HG03280 (cell line): ENCODE measurements at regions not wholly inside any gene's neighbourhood (a gene's known extent, or its start where the extent isn't known, plus 50 kb on each side); places are given as distances from the start of the nearest gene placed in this dataset.

ENCODE experiments used
- ATAC-seq: cut with Tn5 transposase; IDR thresholded peaks from one replicate; pipeline ENCODE4 v1.9.1; 2021; ENCODE audit warnings: mild to moderate bottlenecking, moderate library complexity; ENCODE audit not compliant: unreplicated experiment

DNA sequence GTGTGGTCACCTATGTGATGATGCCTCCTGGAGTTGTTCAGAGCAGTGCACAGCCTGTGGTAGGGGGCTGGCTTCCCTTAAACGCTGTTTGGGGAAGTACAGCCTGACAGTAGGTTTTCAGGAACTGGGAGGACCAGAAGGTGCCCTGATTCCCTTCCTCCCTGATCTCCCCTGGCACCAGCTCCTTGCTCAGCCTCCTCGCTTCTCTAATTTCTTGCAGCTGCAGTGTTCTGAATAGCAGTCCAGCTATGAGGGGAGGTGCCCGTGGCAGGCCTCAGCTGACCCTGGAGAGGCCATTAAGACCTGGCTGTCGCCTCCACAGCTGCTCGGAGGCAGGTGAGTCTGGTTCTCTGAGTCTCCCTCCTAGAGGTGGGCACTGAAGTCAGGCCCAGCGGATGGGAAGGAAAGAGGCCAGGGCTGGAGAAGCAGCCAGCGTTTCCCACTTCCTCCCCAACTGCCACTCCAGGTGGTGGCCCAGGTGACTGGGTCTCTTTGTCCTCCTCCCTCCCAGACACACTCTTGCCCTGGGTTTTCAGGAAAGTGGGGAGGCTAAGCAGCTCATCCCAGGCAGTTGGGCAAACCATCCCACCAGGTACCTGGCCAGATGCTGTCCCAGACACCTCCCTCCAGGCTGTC is 52.0 kb upstream of the RPL11 start:
- no peak for ATAC-seq

DNA sequence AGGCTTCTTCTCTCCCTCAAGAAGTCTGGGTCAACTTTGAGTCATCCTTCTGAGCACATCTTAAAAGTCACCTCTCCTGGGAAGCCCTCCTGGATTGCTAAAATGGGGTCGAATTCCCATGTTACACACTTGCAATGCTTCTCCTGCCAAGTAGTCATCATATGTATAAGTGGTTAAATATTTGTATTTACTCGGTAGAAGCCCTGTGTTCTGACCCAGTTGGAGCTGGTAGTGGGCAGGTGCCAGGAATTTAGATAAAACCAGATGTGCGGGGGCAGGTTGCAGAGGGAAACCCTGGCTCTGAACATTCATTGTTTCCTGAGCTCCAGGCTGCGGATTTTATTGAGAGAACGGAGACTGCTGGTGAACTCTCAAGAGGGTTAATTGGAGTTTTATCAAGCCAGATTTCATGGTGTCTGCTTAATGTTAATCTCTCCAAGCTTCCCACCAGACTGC is 52.8 kb upstream of the RPL11 start:
- ATAC-seq, result no peak

DNA sequence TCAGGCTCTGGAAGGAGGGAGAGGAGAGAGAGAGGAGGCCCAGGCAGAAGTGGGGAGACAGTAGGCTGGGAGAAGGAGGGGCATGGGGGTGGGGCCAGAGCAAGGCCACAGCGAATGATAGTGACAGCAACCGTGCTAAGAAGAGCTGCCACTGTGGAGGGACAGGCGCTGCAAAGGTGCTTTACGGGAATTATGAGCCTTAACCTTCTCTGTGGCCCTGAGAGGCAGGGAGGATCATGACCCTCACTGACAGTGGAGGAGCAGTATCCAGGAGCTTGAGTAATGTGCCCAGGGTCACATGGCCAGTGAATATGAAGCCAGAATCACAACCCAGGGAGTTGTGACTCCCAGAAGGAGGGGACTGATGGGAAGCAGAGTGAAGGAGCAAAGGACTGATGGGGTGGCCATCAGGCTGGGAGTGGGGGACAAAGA is 53.4 kb upstream of the RPL11 start:
- no peak for ATAC-seq

DNA sequence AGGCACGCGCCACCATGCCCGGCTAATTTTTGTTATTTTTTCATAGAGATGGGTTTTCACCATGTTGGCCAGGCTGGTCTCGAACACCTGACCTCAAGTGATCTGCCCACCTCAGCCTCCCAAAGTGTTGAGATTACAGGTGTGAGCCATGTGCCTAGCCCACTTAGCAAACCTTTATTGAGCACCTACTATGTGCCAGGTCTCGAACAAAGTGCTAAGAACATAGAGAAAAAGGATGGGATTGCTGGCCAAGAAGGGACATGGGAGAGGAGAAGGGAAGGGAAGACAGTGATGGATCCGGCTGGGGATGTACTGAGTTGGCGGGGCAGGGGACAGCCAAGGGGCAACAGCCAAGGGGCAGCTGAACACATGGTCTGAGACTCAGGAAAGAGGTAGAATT is 55.6 kb upstream of the RPL11 start:
- ATAC-seq, result no peak

DNA sequence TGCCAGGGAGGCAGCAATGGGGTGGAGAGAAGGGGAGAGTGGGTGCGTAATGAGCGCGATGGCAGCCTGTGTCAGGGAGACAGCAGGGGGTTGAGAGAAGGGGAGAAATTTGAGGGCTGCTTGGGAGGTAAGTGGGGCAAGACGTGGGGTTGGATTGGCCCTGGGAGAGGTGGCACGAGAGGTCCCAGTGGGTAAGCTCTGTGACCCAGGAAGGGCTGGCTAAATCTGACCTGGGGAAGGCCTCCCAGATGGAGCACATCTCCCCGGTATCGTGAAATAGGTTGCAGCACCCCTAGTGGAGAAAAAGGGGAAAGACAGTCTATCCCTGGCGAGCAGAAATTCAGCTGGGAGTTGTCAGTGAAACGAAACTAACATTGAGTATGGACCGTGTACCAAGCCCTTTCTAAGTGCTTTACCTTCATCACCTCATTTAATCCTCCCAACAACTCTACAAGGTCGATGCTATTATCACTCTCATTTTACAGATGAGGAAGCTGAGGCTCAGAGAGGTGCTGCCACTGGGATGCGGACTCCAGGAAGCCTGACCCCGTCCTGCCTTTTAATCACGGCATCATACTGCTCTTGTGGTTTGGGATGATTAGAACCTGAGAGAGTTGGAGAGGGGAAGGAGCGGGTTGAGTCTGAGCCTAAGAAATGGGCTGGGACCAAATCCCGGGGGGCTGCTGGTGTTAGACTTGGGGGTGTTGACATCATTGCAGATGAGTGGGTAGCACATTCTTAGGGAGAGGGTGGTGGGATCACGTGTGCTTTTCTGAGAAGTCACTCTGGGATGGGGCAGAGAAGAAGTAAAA is 56.6 kb upstream of the RPL11 start:
- no peak for ATAC-seq

DNA sequence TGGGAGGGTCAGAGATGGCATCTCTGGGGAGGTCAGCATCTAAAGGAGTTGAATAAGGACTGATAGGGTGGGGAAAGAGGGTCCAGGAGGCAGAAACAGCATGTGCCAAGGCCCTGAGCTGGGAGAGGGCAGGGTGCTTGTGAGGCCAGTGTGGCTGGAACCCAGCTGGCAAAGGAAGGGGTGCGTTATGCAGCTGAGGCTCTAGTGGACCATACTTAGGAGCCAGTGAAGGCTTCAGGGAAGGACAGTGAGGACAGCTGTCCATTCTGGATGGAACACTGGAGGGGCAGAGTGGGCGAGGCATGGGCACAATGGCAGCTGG is 57.1 kb upstream of the RPL11 start:
- ATAC-seq, result no peak

DNA sequence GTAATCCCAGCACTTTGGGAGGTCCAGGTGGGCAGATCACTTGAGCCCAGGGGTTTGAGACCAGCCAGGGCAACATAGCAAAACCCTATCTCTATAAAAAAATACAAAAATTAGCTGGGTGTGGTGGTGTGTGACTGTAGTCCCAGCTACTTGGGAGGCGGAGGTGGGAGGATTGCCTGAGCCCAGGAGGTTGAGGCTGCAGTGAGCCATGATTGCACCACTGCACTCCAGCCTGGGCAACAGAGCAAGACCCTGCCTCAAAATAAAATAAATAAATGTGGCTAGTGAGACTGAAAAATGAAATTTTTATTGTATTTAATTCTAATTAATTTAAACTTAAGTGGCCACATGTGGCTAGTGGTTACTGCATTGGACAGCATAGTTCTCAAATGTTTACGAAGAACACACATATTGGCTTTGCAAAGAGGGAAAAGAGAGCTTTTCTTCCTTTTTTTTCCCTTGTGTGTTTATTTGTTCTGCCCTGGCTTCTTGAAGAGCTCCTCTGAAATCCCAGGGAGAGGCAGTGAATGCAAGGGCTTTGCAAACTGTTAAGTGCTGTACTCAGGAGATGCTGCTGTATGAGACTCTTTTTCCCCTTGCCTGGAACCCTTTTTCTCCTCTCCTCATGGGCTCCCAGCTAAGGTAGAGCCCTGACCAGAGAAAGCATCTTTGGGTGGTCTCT is 59.0 kb upstream of the RPL11 start:
- ATAC-seq, result no peak

DNA sequence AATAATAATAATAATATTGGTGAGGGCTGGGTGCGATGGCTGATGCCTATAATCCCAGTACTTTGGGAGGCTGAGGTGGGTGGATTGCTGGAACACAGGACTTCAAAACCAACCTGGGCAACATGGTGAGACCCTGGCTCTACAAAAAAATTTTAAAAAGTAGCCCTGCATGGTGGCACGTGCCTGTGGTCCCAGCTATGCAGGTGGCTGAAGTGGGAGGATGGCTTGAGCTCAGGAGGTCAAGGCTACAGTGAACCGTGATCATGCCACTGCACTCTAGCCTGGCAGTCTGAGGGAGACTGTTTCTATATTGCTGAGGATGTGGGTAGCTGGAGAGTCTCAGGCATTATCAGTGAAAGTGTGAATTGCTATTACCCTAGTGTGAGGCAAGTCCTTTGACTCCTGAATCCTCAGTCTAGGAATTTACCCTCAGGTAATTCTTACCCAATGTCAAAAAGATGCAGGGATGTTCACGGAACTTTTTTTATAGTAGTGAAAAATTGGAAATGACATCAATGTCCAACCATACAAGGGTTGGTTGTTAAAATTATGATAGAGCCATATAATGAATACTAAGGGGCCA is 61.8 kb upstream of the RPL11 start:
- no peak for ATAC-seq

DNA sequence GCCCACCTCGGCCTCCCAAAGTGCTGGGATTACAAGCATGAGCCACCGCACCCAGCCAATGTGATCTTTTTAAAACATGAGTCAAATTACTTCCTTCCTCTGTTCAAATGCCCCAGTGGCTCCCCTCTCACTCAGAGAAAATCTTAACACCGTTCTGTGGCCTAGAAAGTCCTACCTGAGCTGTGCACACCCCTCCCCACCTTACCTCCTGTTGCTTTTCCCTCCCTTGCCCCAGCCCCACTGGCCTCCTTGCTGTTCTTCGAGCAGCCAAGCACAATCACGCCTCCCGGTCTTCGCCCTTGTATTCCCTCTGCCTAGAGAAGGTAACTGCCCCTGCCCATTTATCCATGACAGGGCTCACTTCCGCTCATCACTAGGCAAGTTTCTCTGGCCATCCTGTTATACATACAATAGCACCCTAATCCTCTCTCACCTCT is 62.6 kb upstream of the RPL11 start:
- no peak for ATAC-seq

DNA sequence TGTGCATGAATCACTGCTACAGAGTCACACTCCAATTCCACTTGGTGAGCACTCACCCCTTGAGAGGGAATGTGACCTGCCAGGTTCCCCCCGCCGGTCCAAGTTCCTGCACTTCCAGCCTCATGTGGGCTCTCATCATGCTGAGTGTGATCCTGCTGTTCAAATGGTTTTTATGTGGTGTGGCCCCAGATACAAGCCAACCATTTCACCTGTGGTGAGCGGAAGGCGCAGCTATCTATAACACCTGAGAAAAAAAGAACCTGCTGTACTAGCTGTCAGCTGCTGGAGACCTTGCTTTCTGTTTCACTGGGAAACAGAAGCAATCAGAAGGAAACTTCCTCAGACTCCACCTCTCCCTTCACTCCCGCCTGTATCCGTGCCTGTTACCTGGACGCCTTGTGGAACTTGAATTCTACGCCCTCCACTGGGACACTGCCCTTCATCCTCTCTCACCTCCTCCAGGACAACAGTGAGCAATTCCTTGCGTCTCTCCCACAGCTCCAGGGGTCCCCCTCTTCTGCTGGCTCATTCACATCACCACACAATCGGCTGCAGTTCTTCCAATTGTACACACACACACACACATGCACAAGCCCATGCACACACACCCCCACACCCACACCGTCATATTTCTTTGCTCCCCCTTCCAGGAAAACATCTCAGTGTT is 64.4 kb upstream of the RPL11 start:
- no peak for ATAC-seq

DNA sequence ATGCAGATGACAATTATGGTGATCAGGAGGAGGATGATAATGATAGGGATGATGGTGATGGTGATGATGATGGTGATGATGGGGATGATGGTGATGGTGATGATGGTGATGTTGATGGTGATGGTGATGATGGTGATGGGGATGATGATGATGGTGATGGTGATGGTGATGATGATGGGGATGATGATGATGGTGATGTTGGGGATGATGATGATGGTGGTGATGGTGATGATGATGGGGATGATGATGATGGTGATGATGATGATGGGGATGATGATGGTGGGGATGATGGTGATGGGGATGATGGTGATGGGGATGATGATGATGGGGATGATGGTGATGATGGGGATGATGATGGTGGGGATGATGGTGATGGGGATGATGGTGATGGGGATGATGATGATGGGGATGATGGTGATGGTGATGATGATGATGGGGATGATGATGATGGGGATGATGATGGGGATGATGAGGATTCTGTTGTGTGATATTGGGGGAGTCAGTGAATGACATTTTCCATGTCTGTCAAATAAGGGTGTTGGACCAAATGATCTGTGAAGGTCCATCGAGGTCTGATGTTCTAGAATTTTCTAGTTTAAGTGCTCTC is 65.6 kb upstream of the RPL11 start:
- no peak for ATAC-seq

DNA sequence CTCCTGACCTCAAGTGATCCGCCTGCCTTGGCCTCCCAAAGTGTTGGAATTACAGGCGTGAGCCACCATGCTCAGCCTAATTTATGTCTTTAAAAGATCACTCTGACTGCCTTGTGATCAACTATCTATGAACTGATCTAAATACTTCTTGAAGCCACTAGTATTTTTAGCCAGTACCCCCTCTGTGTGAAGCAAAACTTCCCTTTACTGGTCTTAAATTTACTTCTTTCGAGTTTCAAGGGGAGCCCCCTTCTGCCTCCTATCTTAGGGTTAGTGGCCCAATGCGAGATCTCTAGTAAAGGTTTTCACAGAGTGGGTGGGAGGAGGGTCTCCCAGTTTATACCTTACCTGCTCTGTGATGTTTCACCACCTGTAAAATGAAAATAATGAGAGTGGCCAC is 66.1 kb upstream of the RPL11 start:
- ATAC-seq, result no peak

DNA sequence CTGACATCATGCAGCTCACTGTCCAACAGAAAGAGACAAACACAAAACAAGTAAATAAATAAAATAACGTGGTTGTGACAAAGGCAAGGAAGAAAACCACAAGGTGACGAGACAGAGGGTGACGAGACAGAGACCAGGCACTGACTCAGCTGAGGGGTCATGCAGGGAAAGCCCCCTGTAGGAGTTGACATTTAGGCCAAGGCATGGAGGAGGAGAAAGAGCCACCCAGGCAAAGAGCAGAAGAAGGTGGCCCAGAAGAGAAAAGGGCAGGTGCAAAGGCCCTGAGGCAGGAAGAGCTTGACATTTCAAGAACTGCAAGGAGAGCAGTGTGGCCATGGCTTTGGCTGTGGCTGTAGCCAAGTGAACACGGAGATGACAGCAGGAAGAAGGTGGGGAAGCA is 65.1 kb upstream of the ID3 start:
- no peak for ATAC-seq

DNA sequence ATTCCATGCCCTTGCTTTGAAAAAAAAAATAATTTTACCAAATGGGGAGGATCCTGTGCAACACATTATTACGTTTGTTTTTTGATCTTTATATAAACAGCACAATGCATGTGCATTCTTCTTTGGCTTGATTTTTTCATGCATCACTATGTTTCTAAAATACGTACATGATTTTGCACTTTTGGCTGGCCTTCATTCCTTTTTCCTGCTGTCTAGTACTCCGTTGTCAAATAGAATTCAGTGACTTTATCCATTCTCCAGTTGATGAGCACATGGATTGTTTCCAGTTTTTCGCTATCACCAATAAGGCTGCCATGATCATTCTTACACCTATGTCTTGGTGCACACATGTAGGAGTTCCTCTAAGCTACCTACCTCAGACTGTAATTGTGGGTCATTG is 63.0 kb upstream of the ID3 start:
- no peak for ATAC-seq

DNA sequence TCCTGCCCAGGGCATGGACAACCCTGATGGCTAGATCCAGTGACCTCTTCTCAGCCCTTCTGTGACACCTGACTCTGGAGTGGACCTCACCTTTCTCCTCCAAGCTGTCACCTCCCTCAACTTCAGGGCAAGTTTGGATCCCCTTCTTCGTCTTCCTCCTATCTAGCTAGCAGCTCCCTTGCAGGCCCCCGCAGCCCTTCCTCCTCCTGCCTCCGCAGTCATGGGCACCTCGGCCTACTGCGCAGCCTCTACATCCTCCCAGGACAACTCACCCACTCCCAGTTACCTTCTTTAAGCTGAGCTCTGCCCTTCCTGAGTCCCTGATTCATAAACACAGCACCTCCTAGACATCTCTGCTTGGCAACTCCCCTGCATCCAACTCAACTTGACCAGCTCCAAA is 61.3 kb upstream of the ID3 start:
- ATAC-seq, result no peak

DNA sequence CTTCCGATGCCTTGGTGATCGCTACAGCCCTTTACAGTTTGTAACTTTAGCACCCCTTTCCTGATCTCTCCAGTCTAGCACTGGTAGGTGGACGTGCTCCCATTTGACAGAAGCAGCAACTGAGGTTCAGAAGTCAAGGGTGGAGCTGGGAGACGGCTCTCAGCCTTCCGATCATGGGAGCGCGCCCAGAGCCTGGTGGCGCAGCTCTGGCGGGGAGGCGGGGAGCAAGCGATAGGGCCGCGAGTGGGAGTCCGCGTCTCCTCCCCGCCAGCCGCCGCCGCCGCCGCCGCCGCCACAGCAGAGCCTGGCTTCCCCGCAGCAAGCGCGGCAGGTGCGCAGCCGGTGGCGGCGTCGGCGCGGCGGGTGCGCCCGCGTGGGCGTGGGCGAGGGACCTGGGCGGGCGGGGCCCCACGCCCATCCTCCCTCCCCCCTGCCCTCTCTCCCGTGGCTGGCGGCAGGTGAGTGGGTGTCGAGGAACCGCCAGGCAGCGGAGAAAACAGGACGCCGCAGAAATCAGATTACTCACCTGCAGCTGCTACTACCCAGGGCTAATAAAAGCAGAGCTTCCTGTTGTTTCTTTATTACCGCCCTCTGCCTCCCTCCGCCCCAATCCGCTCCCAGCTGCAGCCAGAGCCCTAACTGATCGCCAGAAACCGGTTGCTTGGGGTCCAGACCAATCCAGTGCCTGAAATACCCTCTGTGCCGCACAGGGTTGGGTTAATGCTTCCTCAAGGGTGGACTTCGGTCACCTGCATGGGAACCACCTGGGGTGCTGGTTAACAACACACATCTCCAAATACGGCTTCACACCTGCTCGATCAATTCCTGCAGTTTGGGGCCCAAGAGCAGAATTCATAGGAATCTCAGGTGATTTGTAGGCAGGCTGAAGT is 60.2 kb upstream of the ID3 start:
- ATAC-seq, result peak; percentile 57

DNA sequence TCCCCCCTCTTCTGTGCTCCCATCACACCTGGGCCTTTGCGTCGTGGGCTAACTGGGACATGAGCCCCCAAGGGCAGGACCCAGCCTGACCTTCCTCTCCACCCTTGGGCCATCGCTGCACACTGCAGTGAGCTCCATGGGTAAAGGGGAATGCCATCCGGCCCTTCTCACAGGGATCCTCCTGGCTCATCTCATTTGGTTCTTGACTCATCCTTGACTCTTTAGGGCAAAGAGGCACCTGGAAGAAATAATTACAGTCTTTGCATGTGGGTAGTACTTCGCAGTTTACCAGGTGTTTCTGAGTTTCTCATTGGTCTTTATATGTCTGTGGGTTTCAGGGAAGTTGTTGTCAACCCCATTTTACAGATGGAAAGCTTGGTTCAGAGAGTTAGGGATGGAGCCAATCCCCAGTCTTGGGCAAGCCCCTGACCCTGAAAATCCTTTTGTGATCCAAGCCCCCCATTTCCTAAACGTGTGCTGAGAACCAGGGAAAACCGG is 59.3 kb upstream of the ID3 start:
- no peak for ATAC-seq

DNA sequence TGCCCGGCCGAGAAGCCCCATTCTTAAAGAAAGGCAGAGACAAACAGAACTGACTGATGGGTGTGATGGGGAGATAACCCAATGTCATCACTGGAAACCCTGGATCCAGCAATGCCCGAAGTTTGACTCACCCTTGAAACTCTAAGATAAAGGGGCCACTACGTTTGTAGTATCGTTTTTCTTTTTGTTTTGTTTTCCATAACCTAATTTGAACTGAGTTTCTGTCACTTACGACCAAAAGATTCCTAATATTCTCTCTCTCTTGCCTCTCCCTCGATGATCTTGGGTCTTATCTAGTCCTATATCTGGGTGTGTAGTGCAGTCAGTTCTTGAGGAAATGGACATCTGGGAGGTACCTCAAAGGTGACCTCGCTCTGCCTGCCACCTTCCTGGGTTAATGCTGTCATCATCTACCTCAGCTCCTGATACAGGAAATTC is 57.8 kb upstream of the ID3 start:
- no peak for ATAC-seq

DNA sequence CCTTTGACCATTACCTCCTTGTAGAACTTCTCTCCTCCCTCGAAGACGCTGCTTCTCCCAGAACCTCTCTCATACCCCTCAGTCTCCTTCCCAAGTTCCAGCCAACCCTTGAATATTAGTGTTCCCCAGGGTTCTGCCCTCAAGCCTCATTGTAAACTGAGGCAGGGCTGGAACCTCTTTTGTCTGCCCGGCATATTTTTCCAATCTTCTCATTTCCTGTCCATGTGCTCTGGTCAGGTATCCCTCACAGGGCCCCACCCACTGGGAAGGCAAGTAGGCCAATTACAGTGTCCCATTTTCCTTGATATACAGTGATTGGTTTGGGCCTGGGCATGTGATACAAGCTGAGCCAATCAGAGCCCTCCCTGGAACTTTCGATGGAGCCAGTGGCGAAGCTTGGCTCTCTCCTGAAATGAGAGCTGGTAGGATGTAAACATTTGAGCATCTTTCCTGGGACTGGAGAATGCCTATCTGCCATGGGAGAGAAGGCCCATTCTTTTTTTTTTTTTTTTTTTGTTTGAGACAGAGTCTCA is 57.1 kb upstream of the ID3 start:
- no peak for ATAC-seq
